HG03565 (cell line): ENCODE measurements at regions not wholly inside any gene's neighbourhood (a gene's known extent, or its start where the extent isn't known, plus 50 kb on each side); places are given as distances from the start of the nearest gene placed in this dataset.

Source experiments
- ATAC-seq: cut with Tn5 transposase; IDR thresholded peaks from one replicate; pipeline ENCODE4 v1.9.1; 2021; ENCODE audit warnings: mild to moderate bottlenecking, moderate library complexity; ENCODE audit not compliant: unreplicated experiment

DNA sequence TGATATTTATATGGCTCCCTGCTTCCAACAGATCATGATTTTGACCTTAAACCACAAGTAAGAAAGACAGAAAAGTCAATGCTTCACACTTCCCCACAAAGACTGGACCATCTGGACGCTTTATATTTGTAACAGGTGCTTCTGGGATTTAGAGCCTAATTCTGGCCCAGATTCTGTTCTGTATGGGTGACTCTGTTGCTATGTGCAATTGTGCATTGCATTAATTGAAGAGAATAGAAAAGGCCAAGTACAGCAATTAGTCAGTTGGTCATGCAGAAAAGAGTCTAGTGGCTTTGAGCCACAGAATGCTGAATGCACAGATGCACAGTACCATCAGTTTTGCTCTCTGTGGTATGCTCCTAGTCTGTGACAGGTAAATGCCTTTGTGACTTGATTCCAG is 657.4 kb upstream of the ATXN8OS start:
- no peak for ATAC-seq

DNA sequence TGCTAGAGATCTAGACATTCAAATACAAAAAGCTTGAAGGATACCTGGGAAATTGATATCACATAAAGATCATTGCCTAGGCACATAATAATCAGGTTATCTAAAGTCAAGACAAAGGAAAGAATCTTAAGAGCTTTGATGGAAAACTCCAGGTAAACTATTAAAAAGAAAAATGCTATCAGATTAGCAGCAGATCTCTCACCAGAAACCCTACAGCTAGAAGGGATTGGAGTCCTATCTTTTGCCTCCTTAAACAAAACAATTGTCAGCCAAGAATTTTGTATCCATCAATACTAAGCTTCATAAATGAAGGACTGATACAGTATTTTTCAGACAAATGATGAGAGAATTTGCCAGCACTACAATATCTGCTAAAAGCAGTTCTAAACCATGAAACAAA is 682.4 kb upstream of the ATXN8OS start:
- no peak for ATAC-seq

DNA sequence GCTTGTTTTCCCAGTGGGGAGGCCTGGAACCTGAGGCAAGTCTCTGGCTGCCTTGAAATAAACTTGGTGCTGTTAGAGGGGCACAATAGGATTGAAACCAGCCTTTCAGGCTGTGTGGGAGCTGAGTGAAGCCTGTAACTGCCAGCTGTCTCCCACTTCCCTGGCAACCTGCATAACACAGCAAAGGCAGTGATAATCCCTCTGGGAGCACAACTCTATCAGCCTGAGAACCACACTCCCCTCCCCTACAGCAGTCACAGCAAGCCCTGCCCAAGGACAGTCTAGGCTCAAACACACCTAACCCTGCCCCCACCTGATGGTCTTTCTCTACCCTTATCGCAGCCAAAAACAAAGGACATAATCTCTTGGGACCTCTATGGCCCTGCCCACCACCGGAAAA is 683.8 kb upstream of the ATXN8OS start:
- ATAC-seq = no peak

DNA sequence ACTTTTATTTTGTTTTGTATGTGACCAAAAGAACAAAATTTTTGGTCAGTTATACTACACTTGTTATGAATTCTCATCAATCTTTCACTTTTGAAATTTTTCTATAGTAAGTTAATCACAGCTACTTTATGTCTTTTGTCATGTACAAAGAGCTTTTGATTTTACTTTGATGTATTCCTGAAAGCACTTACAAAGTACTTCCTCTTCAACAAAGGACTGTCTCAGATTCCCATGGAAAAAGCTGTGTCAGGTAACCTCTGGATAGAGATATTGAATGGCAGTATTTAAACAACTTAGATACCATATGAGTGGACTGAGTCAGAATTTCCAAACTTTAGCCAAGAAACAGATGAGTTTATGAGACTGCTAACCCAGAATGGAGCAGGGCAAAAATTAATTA is 689.3 kb upstream of the ATXN8OS start:
- ATAC-seq = no peak

DNA sequence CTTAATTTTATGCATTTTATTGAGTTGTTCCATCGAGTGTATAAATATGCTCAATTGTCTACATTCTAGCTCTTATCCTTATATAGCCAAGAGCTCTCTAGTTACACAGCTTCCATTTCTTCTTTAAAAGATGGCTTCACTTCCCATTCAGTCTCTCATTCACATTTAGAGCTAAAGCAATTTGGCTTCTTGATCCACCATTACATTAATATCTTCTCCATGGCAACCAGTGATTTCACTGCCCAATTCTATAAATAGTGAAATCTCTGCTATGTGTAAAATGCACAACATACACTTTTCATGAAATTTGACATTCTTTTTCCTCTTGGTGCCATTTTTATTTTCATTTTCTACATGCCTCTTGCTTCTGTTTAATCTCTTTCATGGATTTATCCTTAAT is 696.9 kb upstream of the ATXN8OS start:
- ATAC-seq = no peak

DNA sequence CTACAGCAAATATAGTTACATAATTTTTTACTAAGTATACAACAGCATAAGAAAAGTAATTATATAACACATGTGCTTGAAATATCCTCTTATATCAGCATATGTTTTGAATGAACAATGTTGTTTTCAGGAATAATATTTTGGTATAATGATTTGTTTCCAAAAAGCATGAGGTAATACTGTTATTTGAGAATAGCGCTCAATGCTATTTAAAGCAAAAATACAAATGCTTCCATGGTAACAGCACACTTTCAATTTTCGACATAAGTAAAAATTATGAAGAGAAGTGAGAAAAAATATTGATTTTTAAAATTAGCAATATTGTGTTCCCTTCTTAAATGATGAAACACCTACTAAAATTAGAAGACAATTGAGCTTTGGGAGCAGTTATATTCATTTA is 715.9 kb upstream of the ATXN8OS start:
- no peak for ATAC-seq

DNA sequence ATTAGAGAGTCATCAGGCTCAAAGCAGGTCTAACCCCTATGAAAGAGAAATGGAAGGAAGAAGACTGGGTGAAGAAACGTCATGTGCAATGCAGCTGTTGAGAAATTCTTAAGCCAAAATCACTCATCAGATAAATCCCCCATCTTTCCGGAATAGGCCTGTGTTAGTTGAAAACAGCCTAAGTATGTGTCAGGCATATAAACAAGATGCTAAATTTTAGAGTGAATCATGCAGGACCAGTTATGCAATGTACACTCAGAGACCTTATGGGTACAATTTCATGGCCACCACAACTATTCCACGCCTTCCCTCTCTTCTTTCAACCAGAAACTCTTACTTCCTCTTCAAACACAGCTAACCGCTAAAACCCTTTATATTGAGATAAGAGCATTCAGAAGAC is 717.7 kb upstream of the ATXN8OS start:
- ATAC-seq = no peak

DNA sequence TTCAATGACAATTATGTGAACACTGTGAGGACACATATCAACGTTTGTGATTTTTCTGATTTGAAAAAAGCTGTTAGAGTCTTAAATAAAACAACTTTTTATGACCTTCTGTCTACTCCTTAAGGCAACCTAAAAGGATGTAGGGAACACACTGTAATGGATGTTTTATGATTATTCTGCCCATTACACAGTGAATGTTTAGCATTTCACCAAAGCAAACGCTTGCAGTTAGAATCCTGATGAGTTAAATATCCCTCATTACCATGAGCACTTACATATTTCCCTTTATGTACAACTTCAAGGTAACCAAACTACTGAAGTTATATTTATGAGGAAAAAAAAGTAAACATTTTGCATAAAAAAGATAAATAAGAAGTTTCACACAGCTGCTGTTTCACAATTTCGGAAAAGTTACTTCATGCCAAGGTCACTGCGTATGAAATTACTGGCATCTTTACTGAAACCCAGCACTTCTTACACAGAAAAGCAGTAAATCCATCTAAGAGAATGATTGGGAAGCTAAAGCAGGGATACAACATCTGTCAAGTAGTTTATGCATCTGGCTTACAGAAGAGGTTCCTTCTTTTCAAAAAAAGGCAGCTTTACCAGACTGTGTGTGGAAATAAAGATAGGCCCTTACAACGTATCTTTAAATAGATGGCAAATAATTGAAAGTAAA is 733.7 kb upstream of the ATXN8OS start:
- no peak for ATAC-seq

DNA sequence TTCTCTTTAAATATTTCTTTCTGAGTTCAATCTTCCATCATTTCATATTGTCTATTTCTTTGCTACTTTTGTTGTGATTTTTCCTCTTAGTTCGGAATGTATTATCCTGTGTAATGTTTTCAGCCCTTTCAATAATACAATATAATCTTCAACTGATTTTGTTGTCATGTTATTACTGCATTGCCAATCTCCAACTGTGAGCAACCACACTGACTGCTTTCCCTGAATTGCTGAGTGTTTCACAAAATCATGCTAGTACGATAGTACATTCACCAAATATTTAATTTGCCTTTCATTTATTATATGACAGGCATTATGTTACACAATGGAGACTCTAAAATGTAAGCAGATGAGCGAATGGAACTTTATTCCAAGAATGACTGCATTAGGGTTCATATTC is 744.3 kb upstream of the ATXN8OS start:
- no peak for ATAC-seq

DNA sequence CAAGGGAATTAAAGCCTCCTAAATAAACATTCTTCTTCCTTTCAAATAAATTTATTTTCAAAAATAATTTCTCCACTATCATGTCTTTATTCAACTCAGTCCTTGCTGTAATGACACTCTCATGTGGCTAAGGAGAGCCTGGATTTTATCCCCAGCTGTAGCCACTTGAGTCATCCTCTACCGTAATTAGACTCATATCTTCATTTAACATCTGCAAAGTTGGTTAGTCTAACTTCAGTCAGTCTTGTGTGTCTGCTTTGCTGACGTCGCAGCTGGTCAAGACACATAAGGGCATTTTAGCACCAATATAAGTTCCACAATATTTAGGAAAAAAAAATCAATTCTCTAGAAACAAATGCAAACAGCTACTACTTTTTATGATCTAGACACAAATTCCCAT is 776.4 kb upstream of the ATXN8OS start:
- ATAC-seq = no peak

DNA sequence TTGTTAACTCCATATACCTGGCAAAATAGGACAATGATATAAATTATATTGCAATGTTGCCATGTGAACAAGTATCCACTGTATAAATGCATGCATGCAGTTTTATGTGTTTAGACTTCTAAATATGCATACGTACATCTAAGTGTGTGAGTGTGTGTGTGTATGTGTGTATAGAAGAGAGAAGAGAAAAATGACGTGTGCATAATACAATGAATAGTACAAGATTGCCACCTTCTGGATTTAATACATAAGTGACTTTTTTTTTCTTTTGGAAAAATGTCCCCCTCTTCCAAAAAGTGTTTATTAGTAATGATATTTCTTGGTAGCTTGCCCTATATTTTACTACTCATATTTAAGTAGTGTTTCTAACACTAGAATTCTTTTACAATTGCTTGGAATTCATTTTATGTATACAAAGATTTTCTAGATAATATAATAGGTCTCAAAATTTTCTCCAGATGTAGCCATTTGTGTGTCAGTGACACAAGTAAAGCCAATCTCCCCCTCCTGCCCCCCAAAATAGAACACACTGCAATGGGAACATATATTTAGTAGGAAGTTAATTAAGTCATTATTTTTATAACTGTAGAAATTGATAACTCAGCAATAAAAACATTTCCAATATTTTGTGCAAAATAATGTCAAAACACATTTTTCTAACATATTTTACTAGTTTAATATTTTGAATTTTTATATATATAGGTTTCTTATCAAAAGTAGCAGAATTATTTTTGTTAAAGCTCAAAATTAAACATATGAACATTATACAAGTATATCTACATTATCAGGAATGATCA is 783.3 kb upstream of the ATXN8OS start:
- no peak for ATAC-seq

DNA sequence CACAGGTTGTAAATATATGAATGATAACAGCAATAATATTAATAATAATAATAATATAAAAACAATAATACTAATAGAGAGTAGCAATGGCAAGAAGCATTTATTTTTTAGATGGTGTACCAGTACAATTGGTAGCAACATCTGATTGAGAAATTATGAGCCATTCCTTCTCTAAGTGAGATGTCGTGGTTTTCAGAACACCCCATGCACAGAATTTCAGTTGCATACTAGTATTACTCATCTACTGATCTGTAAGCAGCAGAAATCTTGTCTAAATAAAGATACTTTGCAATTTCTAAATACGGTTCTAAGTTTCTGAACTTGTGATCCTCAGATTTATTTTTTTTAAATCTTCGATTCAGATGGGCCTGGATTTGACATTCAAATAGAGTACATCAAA is 788.0 kb upstream of the ATXN8OS start:
- no peak for ATAC-seq

DNA sequence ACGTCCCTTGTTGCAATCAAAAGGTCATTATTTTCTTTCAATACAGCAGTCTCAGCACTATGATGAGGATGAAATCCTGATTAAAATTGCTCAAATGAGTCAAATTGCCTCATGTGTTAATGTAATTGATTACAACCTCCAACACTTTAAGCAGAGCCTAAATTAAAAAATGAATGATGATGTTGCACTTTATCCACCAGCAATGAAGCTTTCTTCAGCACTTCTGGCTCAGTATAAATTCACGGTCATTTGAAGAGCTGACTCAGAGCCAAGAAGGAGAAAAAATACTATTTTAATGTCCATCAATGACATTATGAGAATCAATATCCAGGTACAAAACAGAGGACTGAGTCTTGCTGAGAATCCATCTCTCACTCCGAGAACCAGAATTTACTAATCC is 792.6 kb upstream of the ATXN8OS start:
- ATAC-seq = no peak

DNA sequence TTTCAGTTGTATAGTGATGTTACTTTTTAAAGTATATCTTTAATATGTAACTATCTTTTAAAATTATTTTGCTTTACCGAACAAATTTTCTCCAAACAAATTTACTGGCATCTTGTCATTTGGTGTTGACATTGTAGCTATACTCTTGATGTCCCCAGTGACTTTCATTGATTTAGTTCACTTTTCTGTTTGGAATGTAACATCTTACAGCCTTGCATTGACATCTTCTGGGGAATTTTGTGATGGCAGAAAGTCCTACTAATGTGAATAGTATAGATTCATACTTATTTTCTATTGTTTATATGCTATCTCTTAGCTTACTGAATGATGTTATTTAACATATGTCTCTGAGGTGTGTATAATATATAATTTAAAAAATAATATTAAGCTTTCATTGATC is 800.9 kb upstream of the ATXN8OS start:
- ATAC-seq = no peak

DNA sequence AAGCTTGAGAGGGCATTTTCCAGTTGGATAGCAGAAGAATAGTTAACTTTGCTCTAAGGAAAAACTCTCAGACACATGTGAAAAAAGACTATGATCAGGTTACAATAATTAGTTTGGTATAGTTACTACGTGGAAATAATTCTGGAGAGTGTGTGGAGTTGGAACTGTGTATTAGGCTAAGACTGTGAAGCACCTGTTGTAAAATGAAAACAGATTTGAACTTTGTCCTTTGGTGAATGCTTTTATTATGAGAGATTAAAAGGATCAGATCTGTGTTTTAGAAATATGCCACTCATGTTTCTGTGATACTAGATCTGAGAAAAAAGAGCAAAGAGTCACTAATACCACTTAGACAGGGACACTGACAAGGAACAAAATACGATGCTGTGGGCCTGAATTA is 807.5 kb upstream of the ATXN8OS start:
- ATAC-seq = no peak

DNA sequence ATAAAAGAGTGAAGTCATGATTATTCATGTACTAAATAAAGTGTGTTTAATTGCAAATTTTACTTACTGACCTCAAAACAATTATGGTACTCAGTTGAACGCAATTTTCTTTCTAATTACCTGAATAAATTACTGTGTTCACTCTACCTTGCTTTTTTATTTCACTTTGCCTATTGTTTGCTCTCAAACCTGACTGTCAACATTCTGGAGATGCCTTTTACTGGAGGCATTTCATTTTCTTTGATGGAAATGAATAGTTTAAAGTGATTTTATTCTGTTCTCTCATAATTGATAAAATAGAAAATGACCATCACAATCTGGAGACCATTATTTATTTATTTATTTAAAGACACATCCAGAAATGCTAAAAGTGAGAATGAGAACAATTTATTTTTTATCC is 811.5 kb upstream of the ATXN8OS start:
- ATAC-seq = no peak

DNA sequence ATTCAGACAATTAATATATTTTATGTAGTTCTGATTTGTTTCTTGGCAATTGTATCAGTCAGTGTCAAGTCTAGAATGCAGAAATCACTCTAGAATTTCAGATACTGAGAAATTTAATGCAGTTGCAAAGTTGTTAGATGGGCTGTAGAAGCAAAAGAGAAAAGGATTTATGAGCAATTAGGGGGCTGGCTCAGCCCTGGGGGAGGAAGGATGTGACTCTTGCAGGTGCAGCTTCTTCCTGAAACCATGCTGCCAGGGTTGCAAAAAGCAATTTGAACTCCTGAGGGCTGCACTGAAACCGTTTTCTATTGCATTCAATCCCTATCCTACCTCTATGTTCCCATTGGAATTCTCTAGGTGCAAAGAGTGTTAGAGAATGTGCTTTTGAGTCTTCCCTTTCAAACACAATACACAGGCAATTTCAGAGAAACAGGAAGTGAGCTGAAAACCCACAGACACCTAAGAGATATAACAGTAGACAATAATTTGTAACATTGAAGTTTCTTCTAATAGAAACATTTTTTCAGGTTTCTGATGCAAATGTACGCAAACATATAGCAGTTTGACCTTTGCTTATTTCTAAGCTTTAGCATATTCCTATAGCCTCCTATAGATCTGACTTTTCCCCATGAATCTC is 814.7 kb upstream of the ATXN8OS start:
- ATAC-seq = no peak

DNA sequence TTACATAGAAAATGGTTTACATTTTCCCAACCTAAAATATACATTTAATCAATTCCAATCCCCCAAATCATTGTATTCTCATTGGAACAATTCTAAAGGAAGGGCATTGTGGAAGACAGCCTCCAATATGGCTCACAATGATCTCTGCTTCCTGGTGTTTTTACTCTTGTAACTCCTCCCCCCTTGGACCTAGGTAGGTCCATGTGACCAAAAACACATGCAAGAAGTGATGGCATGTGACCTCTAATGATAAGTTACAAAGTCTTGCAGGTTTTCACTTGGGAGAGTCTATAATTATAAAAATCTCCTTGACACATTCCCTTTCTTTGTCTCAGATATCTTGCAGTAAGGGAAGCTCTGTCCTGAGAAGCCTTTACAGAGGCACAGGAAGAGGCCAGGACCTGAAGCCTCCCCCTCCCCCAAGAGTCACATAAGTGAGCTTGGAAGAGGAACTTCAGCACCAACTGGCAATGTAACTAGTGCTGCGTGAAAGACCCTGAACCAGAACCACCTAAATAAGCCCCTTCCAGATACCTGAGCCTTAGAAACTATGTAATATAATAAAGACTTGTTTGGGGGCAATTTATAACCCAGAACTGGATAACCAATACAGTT is 816.2 kb upstream of the ATXN8OS start:
- ATAC-seq = no peak

DNA sequence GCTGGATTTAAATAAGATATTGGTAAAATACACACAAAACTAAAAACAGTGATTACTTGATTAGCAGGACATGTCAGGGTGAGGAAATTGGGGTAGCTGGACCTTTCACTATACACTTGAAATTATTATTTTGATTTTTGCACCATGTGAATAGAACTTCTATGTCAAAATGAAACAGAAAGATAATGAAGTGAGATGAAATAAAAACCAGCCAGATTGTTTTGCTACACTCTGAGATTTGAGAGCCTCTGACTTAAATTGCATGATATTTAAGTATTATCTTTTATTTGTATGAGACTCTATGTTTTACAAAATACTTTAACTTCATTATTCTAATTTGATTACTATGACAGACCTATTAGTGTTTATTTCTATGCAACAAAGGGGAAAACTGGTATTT is 819.6 kb upstream of the ATXN8OS start:
- no peak for ATAC-seq

DNA sequence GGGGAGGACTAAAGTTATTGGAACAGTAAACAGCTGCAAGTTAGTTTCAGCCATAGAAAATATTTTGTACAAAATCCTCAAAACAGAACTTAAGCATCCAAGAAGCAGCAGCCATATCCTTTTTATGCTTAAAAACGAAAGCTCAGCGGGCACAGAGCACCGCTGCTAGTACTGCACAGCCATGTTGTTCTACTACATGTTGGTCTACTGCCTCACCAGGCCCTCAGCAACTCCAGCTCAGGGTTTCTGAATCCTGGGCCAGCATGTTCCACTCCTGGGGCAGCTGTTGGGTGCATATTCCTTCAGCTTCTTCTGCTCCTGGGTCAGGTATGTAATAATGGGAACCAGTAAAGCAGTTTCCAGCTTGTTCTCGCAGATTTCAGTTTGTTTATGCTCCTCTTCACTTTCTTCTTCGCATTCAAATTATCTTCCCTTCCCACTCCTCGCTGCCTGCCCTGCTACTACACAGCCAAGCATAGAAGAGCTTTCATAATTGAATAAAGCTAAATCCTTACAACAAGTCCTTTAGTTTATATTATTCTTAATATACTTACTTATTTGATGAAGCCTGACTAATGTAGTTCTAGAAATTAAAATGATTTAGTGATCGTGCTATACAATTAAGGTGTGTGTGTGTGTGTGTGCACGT is 820.5 kb upstream of the ATXN8OS start:
- ATAC-seq = no peak

DNA sequence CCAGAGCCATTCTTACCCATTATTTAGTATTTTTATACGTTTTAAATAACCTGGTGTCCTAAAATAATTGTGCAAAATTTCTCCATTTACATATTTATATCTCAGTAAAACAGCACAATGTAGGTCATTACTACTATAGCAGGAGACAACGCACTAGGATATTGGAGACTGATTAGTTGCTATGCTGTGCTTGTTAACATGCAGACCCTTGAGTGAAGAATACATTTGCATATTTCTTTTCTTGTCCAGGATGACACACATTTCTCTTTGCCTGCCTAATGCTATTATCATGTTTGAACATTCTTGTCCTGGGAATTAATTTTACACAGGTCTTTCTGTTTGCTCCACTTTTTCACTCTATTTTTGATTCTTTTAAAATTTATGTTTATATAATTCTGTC is 823.8 kb upstream of the ATXN8OS start:
- no peak for ATAC-seq
